IMR-90 (cell line): ENCODE measurements at regions not wholly inside any gene's neighbourhood (a gene's known extent, or its start where the extent isn't known, plus 50 kb on each side); places are given as distances from the start of the nearest gene placed in this dataset.

Source experiments
- ATAC-seq: fragments of 200-7000 bp; cut with Tn5 transposase; 2 replicates; pipeline ENCODE4 v1.9.1; 2020; ENCODE audit warnings: low read depth, mild to moderate bottlenecking, moderate library complexity
- BruUV-seq: library from RNA; stranded (reverse); fragments of 400-500 nt; replicated peaks from 2 replicates; lab custom pipeline; 2021; lab: Mats Ljungman, UMichigan
- CTCF ChIA-PET: fragments of 300-600 bp; formaldehyde crosslinking; extraction: SDS; loops from one replicate; lab custom pipeline; 2021; ENCODE audit warnings: antibody characterized with exemption; lab: Yijun Ruan, JAX
- POLR2A ChIA-PET: fragments of 300-600 bp; sonication (Branson Sonifier 250); formaldehyde crosslinking; loops from one replicate; lab custom pipeline; 2022; ENCODE audit warnings: antibody characterized with exemption; ENCODE audit not compliant: unreplicated experiment; lab: Charles Lee
- DNase-seq: peaks from one replicate; pipeline ENCODE4 v3.0.0; 2013
- H2AFZ ChIP-seq: replicated peaks from 2 replicates; pipeline ENCODE3; 2013; ENCODE audit warnings: low read length, mild to moderate bottlenecking; ENCODE audit not compliant: poor library complexity
- H2AK5ac ChIP-seq: 2 replicates; pipeline ENCODE4 v1.6.1; 2013; ENCODE audit warnings: low read depth, low read length, inconsistent platforms
- H2AK9ac ChIP-seq: replicated peaks from 2 replicates; pipeline ENCODE3; 2013; ENCODE audit warnings: mild to moderate bottlenecking, low read depth, low read length, moderate library complexity; ENCODE audit not compliant: poor library complexity
- H2BK120ac ChIP-seq: 2 replicates; pipeline ENCODE4 v1.6.1; 2013; ENCODE audit warnings: low read depth, low read length, inconsistent platforms
- H2BK15ac ChIP-seq: 3 replicates; pipeline ENCODE4 v1.6.1; 2013; ENCODE audit warnings: low read depth, low read length, inconsistent platforms
- H2BK20ac ChIP-seq: 2 replicates; pipeline ENCODE4 v1.6.1; 2013; ENCODE audit warnings: low read depth, mild to moderate bottlenecking, inconsistent platforms, low read length, moderate library complexity
- H2BK5ac ChIP-seq: 2 replicates; pipeline ENCODE4 v1.6.1; 2013; ENCODE audit warnings: mild to moderate bottlenecking, low read depth, low read length, inconsistent platforms; ENCODE audit not compliant: poor library complexity, severe bottlenecking
- H3K14ac ChIP-seq: replicated peaks from 2 replicates; pipeline ENCODE4 v1.6.1; 2013; ENCODE audit warnings: low read depth, low read length, inconsistent platforms
- H3K18ac ChIP-seq: 2 replicates; pipeline ENCODE4 v1.6.1; 2013; ENCODE audit warnings: low read depth, low read length, control low read depth
- H3K23ac ChIP-seq: 2 replicates; pipeline ENCODE4 v1.6.1; 2013; ENCODE audit warnings: low read depth, low read length, inconsistent platforms
- H3K27ac ChIP-seq: 2 replicates; pipeline ENCODE4 v1.5.1; 2013; ENCODE audit warnings: mild to moderate bottlenecking, control low read depth, low read length; ENCODE audit not compliant: insufficient read depth
- H3K27me3 ChIP-seq: 2 replicates; pipeline ENCODE4 v1.6.1; 2013; ENCODE audit warnings: low read length; ENCODE audit not compliant: control insufficient read depth, insufficient read depth
- H3K36me3 ChIP-seq: 2 replicates; pipeline ENCODE4 v1.6.1; 2013; ENCODE audit warnings: low read length, mixed read lengths; ENCODE audit not compliant: control insufficient read depth, insufficient read depth
- H3K4ac ChIP-seq: 2 replicates; pipeline ENCODE4 v1.6.1; 2013; ENCODE audit warnings: low read depth, low read length, inconsistent platforms
- H3K4me1 ChIP-seq: 2 replicates; pipeline ENCODE4 v1.6.1; 2013; ENCODE audit warnings: low read length, mixed read lengths; ENCODE audit not compliant: control insufficient read depth, insufficient read depth
- H3K4me2 ChIP-seq: 2 replicates; pipeline ENCODE4 v1.6.1; 2013; ENCODE audit warnings: low read depth, mild to moderate bottlenecking, control low read depth, low read length, moderate library complexity
- H3K4me3 ChIP-seq: 2 replicates; pipeline ENCODE4 v1.5.1; 2013; ENCODE audit warnings: low read depth, mild to moderate bottlenecking, control low read depth, low read length, moderate library complexity; ENCODE audit not compliant: insufficient read depth
- H3K56ac ChIP-seq: 2 replicates; pipeline ENCODE4 v1.6.1; 2013; ENCODE audit warnings: low read length, inconsistent platforms; ENCODE audit not compliant: insufficient read depth; ENCODE audit errors: extremely low read depth
- H3K79me1 ChIP-seq, 2 experiments: 2 replicates each; pipeline ENCODE4 v1.6.1; 2013; ENCODE audit warnings: low read length in 2 of 2, inconsistent platforms in 1 of 2, low read depth in 1 of 2
- H3K9ac ChIP-seq: 2 replicates; pipeline ENCODE4 v1.6.1; 2013; ENCODE audit warnings: low read depth, low read length, control low read depth
- H3K9me1 ChIP-seq: 2 replicates; pipeline ENCODE4 v1.6.1; 2013; ENCODE audit warnings: low read length, inconsistent platforms; ENCODE audit not compliant: insufficient read depth
- H3K9me3 ChIP-seq: 2 replicates; pipeline ENCODE4 v1.6.1; 2013; ENCODE audit warnings: low read length; ENCODE audit not compliant: control insufficient read depth, insufficient read depth
- H4K20me1 ChIP-seq: 2 replicates; pipeline ENCODE4 v1.6.1; 2013; ENCODE audit warnings: low read length, inconsistent platforms; ENCODE audit not compliant: insufficient read depth
- H4K5ac ChIP-seq: 2 replicates; pipeline ENCODE4 v1.6.1; 2013; ENCODE audit warnings: mild to moderate bottlenecking, low read depth, low read length, control low read depth
- H4K8ac ChIP-seq, 2 experiments: 2 replicates each; pipeline ENCODE4 v1.6.1; 2013; ENCODE audit warnings: low read depth in 2 of 2, low read length in 2 of 2, control low read depth in 1 of 2, inconsistent platforms in 1 of 2
- H4K91ac ChIP-seq: 2 replicates; pipeline ENCODE4 v1.6.1; 2013; ENCODE audit warnings: low read depth, low read length, inconsistent platforms; ENCODE audit not compliant: insufficient read depth
- MAFK ChIP-seq: IDR thresholded peaks from 2 replicates; pipeline ENCODE4 v1.6.1; 2012; ENCODE audit warnings: low read depth, low read length, improper control_type of control experiment
- WGBS, 2 experiments: methylation state at CpG; one replicate each; pipeline versions ENCODE4 v1.1.5 to v1.1.7; 2013; ENCODE audit warnings: missing lambda C conversion rate in 2 of 2; ENCODE audit not compliant: insufficient read length in 1 of 2; ENCODE audit errors: extremely low coverage in 2 of 2; 5-methylcytosine and 5-hydroxymethylcytosine counted together
- dilution Hi-C: fragments of 300-500 bp; cut with HindIII; formaldehyde crosslinking; loops from one replicate; pipeline ENCODE4 v1.14.3; 2018; ENCODE audit warnings: low sequenced_read_pairs; ENCODE audit not compliant: unreplicated experiment
- in situ Hi-C: fragments of 300-500 bp; cut with MboI; formaldehyde crosslinking; loops from 3 replicates; pipeline ENCODE4 v1.14.3; 2019; ENCODE audit warnings: low sequenced_read_pairs, inconsistent platforms, mixed read lengths
- intact Hi-C: fragments of 100-400 bp; cut with micrococcal nuclease; formaldehyde crosslinking; loops from 2 replicates; pipeline ENCODE4 v1.10.0; 2022

DNA sequence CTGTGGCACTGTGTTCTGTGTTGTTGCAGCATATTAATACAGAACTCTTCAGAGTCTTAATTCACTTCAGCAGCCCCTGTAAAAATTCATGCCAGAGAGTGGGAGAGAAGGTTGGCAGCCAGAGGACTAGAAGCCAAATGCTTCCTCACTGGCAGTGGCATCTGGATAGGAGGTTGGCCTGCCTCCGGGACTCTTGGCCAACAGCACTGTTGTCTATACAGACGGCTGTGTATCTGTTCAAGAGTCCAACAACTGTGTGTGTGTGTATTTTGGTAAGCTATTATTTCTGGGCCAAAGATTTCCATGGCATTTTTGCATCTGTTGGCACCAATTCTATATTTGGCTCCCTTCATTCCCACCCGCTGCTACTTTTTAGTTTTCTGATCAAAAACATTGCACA lies 156.0 kb upstream of the SOX2 start:
- intact Hi-C loops = no loop called here

More for the DNA sequence above, 156.0 kb upstream of the SOX2 start:
- no peaks in the 10 kb centered on the region for H3K79me1 ChIP-seq
- CTCF ChIA-PET = no interaction called here
- no peaks in the 10 kb centered on the region for H3K27me3 ChIP-seq
- H3K9ac ChIP-seq = no peak overlapping the region
- H3K4me3 ChIP-seq = no peak overlapping the region
- H3K4me2 ChIP-seq = no peak overlapping the region
- no peak overlapping the region for H2AK9ac ChIP-seq
- no peak overlapping the region for H2BK120ac ChIP-seq
- no peak overlapping the region for H2AFZ ChIP-seq
- no peak overlapping the region for H3K23ac ChIP-seq
- in situ Hi-C loops = no loop called here
- dilution Hi-C loops = no loop called here
- H3K4ac ChIP-seq = no peak overlapping the region
- BruUV-seq = no TSS peak
- H3K4me1 ChIP-seq = no peaks in the 10 kb centered on the region
- no peak overlapping the region for H3K18ac ChIP-seq
- H2BK5ac ChIP-seq = no peak overlapping the region
- no peak for TF ChIP-seq MAFK
- no peak overlapping the region for H4K5ac ChIP-seq
- H4K20me1 ChIP-seq = no peaks in the 10 kb centered on the region
- H4K8ac ChIP-seq = no peak overlapping the region
- H3K56ac ChIP-seq = no peak overlapping the region
- no peak overlapping the region for H2BK20ac ChIP-seq
- no peak overlapping the region for H2BK15ac ChIP-seq
- WGBS, 2 experiments = no CpG with 5 or more reads among the region's 3 CpGs
- POLR2A ChIA-PET = no interaction called here
- no peaks in the 10 kb centered on the region for H3K36me3 ChIP-seq
- DNase-seq = no peak
- no peak overlapping the region for H3K14ac ChIP-seq
- no peaks in the 10 kb centered on the region for H3K9me1 ChIP-seq
- H2AK5ac ChIP-seq = no peak overlapping the region
- no peak overlapping the region for H3K27ac ChIP-seq
- ATAC-seq = no peak
- no peak overlapping the region for H4K91ac ChIP-seq
- H3K9me3 ChIP-seq = peaks cover 12% of the 10 kb centered on the region
